Adrenal gland (tissue), 9 donors: ENCODE measurements at regions not wholly inside any gene's neighbourhood (a gene's known extent, or its start where the extent isn't known, plus 50 kb on each side); places are given as distances from the start of the nearest gene placed in this dataset.
A peak's percentile ranks its signal among the peaks of the same experiment; 100 is the strongest.

Experiments
- DNase-seq, 7 donors: peaks; one replicate each; pipeline ENCODE4 v3.0.0-alpha.2; 2019 to 2020
- H3K27ac ChIP-seq, 5 donors: fragments of 200-600 bp; sonication (generic) in 4 of 5; 1 replicate in 3 of 5; 2 replicates in 2 of 5; pipeline versions ENCODE4 v1.5.1 to v1.8.0; 2016 to 2020; ENCODE audit warnings: mild to moderate bottlenecking in 1 of 5
- H3K27me3 ChIP-seq: fragments of 200-600 bp; 2 replicates; pipeline ENCODE4 v1.8.0; 2021
- H3K36me3 ChIP-seq, 2 donors: fragments of 200-600 bp; replicated peaks in 1 of 2; 1 replicate in 1 of 2; 2 replicates in 1 of 2; pipeline versions ENCODE4 v1.5.1 to v1.8.0; 2018 to 2022
- H3K4me1 ChIP-seq, 2 donors: fragments of 200-600 bp; replicated peaks in 1 of 2; 1 replicate in 1 of 2; 2 replicates in 1 of 2; pipeline versions ENCODE4 v1.5.1 to v1.8.0; 2018 to 2021
- H3K4me3 ChIP-seq, 4 donors: fragments of 200-600 bp; sonication (generic) in 3 of 4; one replicate each; pipeline ENCODE4 v1.5.1; 2016 to 2018
- H3K9me3 ChIP-seq, 3 donors: fragments of 200-600 bp; sonication (generic) in 1 of 3; replicated peaks in 1 of 3; 1 replicate in 2 of 3; 2 replicates in 1 of 3; pipeline versions ENCODE4 v1.5.1 to v1.8.0; 2016 to 2021
- POLR2A ChIP-seq, 2 donors: fragments of 450-650 bp; IDR thresholded peaks; one replicate each; pipeline ENCODE4 v1.6.1; 2017; ENCODE audit warnings: antibody characterized with exemption in 2 of 2, mild to moderate bottlenecking in 2 of 2, moderate library complexity in 1 of 2
- WGBS, 4 donors: extraction: QIAGEN DNeasy Blood & Tissue Kit in 2 of 4; methylation state at CpG; one replicate each; pipeline versions ENCODE4 v1.1.5 to v1.1.7; 2013 to 2017; 5-methylcytosine and 5-hydroxymethylcytosine counted together
- intact Hi-C, 2 donors: fragments of 100-400 bp; cut with DNase I; formaldehyde crosslinking; loops; one replicate each; pipeline versions ENCODE4 v1.14.1 to v1.15.0; 2022 to 2023
- TF ChIP-seq, protein P1 (sequence below), 6 experiments: fragments of 450-650 bp in 4 of 6; fragments of 200-600 bp in 2 of 6; sonication (generic) in 1 of 6; IDR thresholded peaks; 1 replicate in 5 of 6; 2 replicates in 1 of 6; pipeline versions ENCODE4 v1.5.1 to v1.8.0; 2016 to 2021; ENCODE audit warnings: antibody characterized with exemption in 6 of 6, mild to moderate bottlenecking in 2 of 6, moderate library complexity in 1 of 6
- donor health status: healthy with polysubstance abuse.
- donor health status: Bipolar disorder and iron deficiency.
- donor health status: DM: yes; HTN: yes; CAD: no.
- donor health status: DM: no; HTN: no; CAD: no.
- donor health status: DM: no; HTN: no; CAD: no.

DNA sequence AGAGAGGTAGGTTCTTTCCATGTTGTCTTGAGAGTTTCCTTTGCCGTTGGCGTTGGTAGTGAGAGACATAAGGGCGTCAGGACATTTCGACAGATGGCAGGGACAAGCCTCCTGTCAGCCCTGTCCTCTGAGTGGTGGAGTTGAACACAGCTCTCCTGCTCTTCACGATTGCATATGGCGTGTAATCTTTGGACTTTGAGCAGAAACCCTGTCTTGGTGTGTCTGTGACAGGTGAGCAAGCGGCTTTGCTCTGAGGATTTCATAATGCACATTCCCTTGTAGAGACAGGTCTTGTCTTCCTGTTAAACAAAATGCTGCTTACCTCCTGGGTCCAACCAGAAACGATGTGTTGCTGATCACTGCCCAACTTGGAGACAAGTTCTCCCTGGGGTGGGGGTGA, 146.5 kb downstream of the NXNL2 start:
- no peak for DNase-seq
- Histone ChIP-seq H3K27ac (no peak overlapping the region), H3K4me3 (no peak overlapping the region), H3K4me1 (no peaks in the 10 kb centered on the region), H3K36me3 (no peaks in the 10 kb centered on the region), H3K9me3 (no peaks in the 10 kb centered on the region), H3K27me3 (peaks cover under 1% of the 10 kb centered on the region)
- WGBS, 4 donors, result 83 to 93% (median 85%) methylated on average over 7 to 8 of the region's 8 CpGs
- intact Hi-C loops, result no loop called here
- TF ChIP-seq, protein P1, sequence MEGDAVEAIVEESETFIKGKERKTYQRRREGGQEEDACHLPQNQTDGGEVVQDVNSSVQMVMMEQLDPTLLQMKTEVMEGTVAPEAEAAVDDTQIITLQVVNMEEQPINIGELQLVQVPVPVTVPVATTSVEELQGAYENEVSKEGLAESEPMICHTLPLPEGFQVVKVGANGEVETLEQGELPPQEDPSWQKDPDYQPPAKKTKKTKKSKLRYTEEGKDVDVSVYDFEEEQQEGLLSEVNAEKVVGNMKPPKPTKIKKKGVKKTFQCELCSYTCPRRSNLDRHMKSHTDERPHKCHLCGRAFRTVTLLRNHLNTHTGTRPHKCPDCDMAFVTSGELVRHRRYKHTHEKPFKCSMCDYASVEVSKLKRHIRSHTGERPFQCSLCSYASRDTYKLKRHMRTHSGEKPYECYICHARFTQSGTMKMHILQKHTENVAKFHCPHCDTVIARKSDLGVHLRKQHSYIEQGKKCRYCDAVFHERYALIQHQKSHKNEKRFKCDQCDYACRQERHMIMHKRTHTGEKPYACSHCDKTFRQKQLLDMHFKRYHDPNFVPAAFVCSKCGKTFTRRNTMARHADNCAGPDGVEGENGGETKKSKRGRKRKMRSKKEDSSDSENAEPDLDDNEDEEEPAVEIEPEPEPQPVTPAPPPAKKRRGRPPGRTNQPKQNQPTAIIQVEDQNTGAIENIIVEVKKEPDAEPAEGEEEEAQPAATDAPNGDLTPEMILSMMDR (IDR thresholded peaks at IDR 0.05), result no peak
- TF ChIP-seq POLR2A (IDR thresholded peaks at IDR 0.05), result no peak

DNA sequence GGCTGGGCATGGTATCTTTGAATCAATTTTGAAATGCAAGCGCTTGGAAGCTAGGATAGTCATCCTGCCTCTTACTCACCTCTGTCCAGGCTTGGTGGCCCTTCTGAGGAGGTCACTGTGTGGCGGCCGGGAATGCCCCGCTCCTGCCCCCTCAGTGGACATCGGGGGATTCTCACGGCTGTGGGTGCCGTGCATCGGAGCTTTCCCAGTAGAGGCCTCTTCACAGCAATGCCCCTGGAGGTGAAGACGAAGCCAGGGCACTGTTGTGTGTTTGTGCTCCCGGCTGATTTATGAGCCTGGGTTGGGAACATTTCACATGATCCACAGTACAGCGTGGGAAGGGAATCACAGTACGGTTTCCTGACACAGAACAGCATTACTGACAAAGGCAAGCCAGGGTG, 147.5 kb downstream of the NXNL2 start:
- peak overlapping the region in 1 of 5 donors; percentile 23 for H3K27ac ChIP-seq
- intact Hi-C loops, result no loop called here
- peak in 1 of 7 donors; percentile 62 for DNase-seq
- no peaks in the 10 kb centered on the region for H3K27me3 ChIP-seq
- WGBS, 4 donors, result 61 to 77% (median 72%) methylated on average over 4 to 12 of the region's 12 CpGs
- no peaks in the 10 kb centered on the region for H3K36me3 ChIP-seq
- TF ChIP-seq POLR2A (IDR thresholded peaks at IDR 0.05), result no peak
- TF ChIP-seq, protein P1 (IDR thresholded peaks at IDR 0.05), result no peak
- no peak overlapping the region for H3K4me3 ChIP-seq
- H3K9me3 ChIP-seq, result no peaks in the 10 kb centered on the region
- no peaks in the 10 kb centered on the region for H3K4me1 ChIP-seq

DNA sequence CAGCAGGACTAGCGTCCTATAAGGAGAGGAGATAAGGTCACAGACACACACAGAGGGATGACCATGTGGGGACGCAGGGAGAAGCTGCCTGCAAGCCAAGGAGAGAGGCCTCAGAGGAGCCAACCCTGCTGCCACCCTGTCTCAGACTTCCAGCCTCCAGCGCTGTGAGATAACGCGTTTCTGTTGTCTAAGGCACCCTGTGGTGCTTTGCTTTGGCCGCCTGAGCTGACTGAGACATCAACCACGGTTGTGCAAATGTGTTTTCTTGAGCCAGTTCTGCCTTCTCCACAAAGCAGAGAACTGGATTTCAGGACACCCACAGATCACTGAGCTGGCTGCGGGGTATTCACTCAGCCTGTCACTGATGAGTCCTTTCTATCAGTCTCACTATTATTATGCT, 149.1 kb downstream of the NXNL2 start:
- TF ChIP-seq, protein P1 (IDR thresholded peaks at IDR 0.05), result no peak
- TF ChIP-seq POLR2A (IDR thresholded peaks at IDR 0.05), result no peak
- no peaks in the 10 kb centered on the region for H3K36me3 ChIP-seq
- no peaks in the 10 kb centered on the region for H3K27me3 ChIP-seq
- DNase-seq, result peak in 1 of 7 donors; percentile 43
- no peaks in the 10 kb centered on the region for H3K9me3 ChIP-seq
- intact Hi-C loops, result no loop called here
- no peak overlapping the region for H3K27ac ChIP-seq
- no peaks in the 10 kb centered on the region for H3K4me1 ChIP-seq
- WGBS, 4 donors, result 83 to 96% (median 92%) methylated on average over 5 to 8 of the region's 8 CpGs
- no peak overlapping the region for H3K4me3 ChIP-seq

DNA sequence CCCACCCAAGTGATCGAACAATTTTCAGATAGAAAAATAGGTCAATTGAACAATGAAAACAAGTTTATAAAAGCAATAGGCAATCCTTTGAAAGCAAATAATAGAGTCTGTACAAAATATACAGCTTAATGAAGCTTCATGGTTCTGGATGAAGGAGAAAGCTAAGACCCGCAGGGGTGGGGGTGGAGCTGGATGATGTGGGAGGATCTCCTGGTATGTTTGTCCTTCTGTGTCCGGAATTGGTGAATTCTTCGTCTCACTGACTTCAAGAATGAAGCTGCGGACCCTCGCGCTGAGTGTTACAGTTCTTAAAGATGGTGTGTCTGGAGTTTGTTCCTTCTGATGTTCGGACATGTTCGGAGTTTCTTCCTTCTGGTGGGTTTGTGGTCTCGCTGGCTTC, 149.9 kb downstream of the NXNL2 start:
- 72 to 87% (median 82%) methylated on average over 10 of the region's 10 CpGs for WGBS, 4 donors
- intact Hi-C loops, result no loop called here
- Histone ChIP-seq H3K27me3 (no peaks in the 10 kb centered on the region), H3K9me3 (no peaks in the 10 kb centered on the region), H3K4me1 (no peaks in the 10 kb centered on the region), H3K36me3 (no peaks in the 10 kb centered on the region), H3K27ac (no peak overlapping the region), H3K4me3 (no peak overlapping the region)
- DNase-seq, result no peak
- TF ChIP-seq, protein P1 (IDR thresholded peaks at IDR 0.05), result no peak
- TF ChIP-seq POLR2A (IDR thresholded peaks at IDR 0.05), result no peak
